GM19351 (cell line): ENCODE measurements at regions not wholly inside any gene's neighbourhood (a gene's known extent, or its start where the extent isn't known, plus 50 kb on each side); places are given as distances from the start of the nearest gene placed in this dataset.
"Not testable (repeated sequence)": the region's sequence is repeated elsewhere in the genome, so short reads cannot be mapped to it uniquely, and the experiment has no call there.

ENCODE experiments used
- ATAC-seq: cut with Tn5 transposase; IDR thresholded peaks from one replicate; pipeline ENCODE4 v1.9.1; 2021; ENCODE audit warnings: mild to moderate bottlenecking, moderate library complexity; ENCODE audit not compliant: unreplicated experiment

DNA sequence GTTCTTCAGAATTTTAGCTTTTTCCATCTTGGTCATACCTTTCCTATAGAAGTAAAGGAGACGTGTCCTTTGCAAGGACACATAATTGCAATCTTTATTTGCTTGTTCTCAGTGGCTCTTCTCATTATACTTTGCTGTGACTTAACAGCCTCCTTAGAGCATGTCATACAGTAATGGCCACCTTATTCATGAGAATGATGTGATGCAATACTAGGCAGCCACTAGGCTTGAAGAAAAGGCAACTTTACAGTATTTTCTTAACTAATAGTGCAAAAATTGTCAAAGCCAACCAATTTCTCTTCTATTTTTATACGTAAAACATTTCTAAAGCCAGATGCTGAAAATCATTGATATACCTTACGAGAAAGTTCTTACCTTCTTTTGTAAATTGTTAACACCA is 1296.8 kb upstream of the EYS start:
- ATAC-seq: no peak

DNA sequence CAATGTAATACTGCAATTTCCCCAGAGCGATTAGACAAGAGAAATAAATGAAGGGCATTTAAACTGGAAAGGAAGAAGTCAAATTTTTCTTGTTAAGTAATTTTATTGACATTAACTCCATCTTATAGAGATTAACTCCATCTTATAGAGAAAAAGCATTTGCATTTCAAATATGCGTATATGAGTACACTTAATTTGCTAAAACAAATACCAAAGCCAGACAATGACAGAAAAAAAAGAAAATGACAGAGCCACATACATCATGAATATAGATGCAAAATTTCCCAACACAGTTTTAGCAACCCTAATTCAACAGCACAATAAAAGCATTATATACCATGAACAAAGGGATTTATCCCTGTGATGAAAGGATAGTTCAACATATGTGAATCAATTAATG is 1293.1 kb upstream of the EYS start:
- no peak for ATAC-seq

DNA sequence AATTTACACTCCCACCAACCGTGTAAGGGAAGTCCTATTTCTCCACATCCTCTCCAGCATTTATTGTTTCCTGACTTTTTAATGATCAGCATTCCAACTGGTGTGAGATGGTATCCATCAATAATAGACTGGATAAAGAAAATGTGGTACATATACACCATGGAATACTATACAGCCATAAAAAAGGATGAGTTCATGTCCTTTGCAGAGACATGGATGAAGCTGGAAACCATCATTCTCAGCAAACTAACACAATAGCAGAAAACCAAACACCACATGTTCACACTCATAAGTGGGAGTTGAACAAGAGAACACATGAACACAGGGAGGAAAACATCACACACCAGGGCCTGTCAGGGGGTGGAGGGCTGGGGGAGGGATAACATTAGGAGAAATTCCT is 1290.6 kb upstream of the EYS start:
- ATAC-seq: not testable (repeated sequence)

DNA sequence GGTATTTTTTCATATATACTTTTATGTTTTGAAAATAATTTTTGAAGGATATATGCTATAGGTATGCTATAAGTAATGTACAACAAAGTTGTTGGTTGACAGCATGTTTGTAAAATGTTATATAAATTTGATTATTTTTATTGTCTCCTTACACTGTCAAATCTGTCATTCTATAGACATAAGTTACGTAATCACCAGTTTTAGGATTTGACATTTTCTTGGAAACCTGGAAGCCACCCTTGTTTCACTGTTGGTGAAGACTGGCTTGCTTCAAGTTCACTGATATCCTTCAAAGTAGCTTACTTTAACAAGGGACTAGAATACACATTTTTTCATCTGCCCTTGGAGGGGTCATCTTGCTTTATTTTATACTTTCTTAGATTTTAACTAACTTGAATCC is 1288.6 kb upstream of the EYS start:
- no peak for ATAC-seq

DNA sequence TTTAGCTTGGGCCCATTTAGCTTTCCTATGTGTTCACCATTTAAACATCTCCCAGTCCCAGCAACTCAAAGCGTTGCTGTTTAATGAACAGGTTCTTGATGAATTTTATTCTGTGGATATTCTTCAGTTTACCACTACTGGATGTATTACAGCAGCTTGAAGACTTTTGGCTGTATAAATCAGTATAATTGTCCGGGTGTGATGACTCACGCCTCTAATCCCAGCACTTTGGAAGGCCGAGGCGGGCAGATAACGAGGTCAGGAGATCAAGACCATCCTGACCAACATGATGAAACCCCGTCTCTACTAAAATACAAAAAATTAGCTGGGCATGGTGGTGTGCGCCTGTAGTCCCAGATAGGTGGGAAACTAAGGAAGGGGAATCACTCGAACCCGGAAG is 1286.7 kb upstream of the EYS start:
- ATAC-seq: not testable (repeated sequence)

DNA sequence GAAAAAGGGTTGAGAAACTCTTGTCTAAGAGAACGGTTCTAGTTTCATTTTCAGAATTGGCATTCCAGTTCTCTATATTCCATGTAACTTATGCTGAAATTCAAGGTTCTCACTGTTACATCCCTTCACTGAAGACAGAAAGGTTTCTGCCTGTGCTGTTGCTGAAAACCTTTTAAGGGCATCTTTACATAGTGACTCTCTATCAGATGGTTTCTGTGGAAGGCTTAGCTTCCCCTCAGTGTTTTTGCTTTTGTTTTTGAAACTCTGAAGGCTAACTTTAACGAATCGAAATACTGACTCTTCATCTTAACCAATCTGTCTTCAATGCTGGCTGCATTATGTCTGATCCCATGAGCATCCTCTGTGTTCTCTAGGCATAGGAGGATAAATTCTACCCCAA is 1286.2 kb upstream of the EYS start:
- no peak for ATAC-seq

DNA sequence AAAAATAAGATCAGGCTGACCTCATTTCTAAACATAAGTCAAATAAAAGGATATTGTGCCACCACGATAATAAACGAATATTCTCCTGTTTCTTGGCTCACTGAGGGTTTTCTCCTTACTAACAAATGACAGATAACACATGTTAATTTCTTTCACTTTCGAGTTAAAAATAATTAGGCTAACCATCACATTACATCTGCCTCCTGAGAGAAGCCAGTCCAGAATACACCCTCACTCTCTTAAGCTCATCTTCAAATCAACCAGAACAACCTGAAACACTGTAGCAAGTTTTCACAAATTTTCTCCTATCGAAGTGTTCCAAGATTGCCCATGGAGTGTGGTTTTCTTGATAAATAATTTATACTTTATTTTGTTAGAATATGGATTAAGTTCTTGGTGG is 1285.6 kb upstream of the EYS start:
- ATAC-seq: no peak

DNA sequence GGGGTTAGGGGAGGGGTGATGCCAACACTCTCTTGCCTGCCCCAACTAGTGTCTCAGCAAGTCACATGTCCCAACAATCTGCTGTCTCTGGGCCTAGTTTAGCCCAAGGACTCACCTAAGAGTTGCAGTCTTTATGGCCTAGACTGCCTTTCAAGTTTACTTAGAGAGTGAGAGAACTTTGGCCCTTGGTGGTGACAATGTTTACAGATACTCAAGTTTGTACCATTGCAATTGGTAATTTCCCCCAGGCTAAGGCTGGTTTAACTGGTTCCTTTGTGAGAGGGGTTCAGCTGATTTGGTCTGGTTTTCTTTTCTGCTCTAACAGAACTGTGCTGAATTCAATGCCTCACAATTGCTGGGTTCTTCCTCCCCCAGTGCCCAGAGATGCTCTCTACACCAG is 1279.9 kb upstream of the EYS start:
- no peak for ATAC-seq

DNA sequence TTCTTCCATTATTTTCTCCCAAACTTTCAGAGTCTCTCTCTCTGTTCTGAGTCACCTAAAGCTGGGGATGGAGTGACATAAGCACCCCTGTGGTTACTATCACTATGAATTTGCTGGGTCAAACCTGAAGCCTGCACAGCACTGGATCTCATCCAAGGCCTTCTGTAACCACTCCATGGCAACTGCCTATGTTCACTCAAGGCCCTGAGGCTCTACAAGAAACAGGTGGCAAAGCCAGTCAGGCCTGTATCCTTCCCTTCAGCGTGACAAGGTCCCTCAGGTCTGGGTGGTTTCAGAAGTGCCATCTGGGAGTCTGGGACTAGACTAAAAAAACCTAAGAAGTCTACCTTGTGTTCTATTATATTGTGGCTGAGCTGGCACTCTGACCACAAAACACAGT is 1278.8 kb upstream of the EYS start:
- no peak for ATAC-seq

DNA sequence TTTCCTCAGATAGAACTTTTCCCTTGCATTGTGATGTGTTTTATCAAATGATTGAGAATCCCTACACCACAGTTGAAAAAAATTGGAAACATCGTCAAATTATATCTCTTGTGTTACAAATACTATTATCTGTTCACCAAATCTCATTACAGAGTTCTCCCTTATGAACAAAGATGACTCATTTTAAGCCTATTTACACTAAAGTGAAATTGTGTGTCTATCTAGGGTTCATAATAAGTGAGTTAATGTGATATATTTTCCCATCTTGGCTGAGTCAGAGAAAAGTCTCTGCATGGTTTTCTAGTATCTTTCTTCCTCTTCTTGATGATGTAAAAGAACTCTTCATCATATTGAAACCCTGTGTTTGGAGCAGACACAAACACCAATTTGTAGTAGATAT is 1263.3 kb upstream of the EYS start:
- ATAC-seq: no peak

DNA sequence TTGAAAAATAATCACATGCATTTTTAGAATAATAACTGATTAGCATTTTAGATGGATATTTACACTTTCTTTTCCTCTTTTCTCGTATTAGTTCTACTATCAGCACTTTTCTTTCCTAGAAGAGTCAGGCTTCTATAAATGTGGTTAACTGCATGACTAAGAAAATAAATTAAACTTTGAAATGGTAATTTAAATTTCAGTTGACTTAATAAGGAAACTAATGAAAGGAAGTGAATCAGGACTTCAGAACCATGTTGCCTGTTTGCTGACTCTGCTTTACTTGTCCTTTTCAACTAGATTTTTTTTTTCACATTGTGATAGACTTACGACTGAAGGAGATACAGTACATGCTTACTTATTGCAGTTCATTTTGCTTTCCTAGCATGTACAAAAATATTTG is 1258.2 kb upstream of the EYS start:
- ATAC-seq: no peak

DNA sequence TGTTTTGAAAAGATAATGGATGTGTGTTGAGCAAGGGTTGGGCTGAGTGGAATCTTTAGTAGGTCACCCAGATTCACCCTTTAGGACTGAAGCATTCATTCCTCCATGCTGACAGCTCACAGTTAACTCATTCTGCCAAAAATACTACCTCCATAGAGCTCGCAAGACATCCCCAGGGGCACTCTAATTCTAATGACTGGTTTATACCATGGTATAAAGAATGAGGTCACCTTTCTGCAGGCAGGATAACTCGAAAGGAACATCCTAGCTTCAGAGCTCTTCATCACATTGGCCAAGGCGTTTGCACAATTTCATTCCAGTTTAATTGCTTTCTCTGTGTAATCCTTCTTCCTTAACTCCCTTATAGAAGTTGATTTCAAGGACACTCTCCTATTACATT is 1257.2 kb upstream of the EYS start:
- no peak for ATAC-seq

DNA sequence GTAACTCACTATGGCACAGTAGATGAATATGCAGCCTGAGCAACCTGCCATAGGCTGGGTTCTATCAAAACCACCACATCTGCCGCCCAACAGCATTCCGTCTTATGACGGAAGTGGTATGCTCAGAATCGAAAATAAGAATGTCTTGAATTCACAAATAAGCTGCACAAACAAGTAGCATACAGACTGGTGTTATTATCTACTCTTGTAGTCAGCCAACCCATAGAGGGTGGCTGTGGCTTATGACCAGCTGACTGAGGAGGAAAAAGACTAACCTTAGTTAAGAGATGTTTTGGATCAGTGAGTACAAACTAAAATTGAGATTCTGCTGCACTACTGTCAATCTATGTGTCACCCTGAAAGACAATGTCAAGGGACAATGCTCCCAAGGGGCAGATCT is 1255.1 kb upstream of the EYS start:
- no peak for ATAC-seq

DNA sequence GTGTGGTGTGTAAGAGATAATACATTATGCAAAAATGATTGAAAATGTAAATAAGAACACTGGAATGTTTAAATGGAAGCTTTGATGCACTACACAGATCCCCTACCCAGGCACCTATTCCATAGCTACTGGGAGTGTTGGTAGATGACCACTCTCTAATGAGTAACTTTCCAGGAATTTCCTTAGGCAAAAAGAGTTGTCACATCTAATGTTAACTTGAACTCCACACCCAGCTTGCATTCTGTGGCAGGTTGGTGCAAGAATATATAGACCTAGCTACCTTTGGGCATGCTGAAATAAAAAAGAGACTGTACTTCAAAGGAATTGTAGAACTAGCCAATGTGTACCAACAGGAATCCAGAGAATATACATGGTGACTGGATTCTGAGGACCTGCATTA is 1254.2 kb upstream of the EYS start:
- ATAC-seq: no peak

DNA sequence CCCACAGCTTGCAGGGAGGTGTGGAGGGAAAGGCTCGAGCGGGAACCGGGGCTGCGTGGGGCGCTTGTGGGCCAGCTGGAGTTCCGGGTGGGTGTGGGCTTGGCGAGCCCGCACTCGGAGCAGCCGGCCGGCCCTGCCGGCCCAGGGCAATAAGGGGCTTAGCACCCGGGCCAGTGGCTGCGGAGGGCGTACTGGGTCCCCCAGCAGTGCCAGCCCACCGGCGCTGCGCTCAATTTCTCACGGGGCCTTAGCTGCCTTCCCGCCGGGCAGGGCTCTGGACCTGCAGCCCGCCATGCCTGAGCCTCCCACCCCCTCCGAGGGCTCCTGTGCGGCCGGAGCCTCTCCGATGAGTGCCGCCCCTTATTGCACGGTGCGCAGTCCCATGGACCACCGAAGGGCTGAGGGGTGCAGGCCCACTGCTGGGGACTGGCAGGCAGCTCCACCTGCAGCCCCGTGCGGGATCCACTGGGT is 1242.2 kb upstream of the EYS start:
- ATAC-seq: no peak

DNA sequence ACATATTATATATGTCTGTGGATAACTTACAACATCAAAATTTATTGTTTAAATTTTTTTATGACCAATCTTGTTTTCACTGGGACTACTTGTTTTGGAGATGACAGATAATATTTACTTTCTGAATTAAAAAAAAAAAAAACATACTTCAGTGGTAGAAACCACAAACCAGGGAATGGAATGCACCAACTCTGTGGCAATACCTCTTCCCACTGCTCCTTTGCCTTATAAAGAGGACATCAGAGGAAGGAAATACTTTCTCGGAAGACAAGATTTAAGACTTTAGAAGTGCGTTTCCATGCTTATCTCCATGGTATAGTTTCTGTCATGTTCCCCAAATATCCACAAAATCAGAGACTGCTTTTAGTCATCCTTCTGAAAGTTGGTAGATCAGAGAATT is 1241.1 kb upstream of the EYS start:
- no peak for ATAC-seq

DNA sequence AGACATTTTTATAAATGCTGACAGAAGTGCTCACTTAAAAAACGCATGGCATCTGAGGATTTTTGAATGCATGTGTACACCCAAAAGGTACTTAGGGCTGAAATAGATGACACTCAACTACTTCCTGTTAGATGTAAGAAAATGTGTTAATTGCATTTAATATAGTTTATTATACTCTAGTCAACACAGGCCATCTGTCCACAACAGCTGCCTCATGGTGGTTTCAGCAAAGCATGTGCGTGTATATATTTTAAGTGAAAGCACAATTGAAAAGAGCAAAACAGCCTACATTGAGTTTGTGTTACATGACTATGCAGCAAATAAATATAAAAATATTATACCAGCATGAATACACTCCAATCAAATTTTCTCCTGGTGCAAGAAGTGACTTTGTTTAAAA is 1233.0 kb upstream of the EYS start:
- no peak for ATAC-seq

DNA sequence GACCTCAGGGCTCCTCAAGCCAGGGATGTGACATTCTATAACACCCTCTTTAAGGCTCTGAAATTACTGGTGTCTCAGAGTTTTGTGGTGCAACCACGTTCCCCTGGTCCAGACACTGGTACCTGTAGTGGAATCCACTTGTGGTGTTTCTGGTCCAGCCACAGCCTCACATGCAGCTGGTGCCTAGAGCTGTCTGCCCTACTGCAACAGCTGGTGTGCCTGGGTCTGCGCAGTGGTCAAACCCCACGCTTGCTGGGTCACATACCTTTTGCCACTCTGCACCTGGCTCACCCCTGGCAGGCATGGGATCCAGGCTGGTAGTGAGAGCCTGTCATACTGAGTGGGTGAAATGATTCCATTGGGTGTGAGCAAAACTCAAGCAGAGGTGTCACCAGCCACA is 1230.2 kb upstream of the EYS start:
- no peak for ATAC-seq

DNA sequence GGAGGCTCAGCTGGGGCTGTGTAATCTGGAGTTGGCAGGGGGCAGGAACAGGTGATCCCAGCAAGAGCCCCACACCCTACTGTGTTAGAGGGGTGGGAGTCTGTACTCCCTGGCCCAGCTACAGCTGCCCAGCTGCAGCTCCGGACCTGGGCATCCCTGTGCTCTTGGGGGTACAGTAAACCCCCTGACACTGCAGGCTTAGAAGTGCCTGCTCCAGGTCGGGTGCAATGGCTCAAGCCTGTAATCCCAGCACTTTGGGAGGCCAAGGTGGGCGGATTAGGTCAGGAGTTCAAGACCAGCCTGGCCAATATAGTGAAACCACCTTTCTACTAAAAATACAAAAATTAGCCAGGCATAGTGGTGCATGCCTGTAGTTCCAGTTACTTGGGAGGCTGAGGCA is 1228.6 kb upstream of the EYS start:
- ATAC-seq: no peak

DNA sequence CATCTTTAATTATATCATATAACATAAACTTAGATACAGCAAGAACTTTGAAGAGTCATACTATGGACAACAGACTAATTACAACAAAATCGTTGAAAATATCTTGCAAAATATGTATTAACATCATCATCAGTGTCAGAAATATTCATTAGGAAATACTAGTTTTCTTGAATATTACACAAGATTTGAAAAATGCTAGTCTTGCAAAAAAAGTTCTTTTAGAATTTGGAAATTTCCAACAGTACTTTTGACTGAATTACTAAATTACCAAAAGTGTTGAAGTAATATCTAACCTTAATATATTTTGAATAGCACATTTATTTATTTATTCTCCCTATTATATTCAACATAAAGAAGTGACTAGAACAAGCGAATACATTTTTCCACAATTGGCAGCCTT is 1224.8 kb upstream of the EYS start:
- no peak for ATAC-seq

DNA sequence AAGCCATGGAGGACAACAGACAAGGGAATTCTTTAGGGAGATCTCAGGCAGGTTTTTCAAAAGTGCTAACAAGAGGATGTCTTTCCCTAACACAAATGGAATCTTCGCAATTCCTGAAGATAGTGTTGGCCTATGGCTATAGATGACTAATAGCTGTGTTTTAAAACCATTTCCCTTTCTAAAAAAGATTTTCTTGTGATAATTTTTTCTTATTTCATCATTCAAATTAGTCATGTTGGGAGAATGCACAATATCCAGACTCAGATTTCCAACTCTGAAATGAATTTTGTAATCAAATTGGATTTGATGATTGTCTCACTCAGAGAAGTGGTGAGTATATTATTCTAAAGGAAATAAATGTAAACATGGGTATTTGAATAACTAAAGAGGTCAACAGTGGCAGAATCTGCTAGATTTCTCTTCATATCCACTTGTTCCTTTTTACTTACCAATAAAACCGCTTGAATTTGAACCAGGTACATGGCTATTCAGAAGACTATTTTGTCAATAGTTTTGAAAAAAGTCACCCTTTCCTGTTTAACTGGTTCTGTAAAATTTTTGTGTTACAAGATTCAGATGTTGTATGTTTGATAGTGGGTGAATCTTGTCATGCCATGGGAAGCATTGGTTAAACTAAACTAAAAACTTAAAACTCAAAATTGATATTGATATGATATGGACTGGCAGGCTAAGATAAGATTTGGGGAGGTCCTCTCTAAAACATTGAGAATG is 1223.7 kb upstream of the EYS start:
- no peak for ATAC-seq

DNA sequence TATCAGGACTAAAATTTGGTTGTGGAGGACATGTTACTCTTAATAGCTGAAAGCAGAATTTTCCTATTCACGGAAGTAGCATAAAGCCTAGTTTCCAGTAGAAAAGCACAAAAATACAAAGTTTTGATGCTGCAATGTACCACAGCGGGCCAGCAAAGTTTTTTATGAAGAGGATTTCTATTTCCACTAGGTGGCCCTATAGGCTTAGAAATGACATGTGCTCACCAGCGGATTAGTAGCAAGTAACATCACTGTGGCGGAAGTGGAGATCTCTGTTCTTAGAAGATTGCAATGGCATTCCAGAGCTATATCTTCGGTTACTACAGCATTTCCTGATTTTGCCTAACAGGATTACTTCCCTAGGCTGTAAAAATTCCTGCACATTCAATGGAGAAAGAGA is 1219.0 kb upstream of the EYS start:
- no peak for ATAC-seq

DNA sequence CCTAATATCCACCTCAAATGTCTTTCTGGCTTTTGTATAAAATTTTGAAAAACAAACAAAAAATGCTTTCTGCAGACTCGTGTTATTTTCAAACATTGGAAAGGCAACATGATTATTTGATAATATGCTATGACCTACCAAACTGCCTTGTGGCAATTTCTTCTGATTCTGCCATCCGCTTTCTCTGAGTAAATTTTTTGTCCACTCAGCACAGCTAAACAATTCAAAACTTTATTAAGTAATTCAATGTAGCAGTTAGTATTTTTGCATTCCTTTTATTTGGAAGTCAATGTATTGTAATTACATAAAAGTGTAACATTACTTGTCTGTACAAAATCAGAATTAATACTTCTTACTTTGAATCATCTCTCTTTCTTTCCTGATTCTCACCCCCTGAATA is 1206.6 kb upstream of the EYS start:
- no peak for ATAC-seq
